HepG2 (cell line): ENCODE measurements at regions not wholly inside any gene's neighbourhood (a gene's known extent, or its start where the extent isn't known, plus 50 kb on each side); places are given as distances from the start of the nearest gene placed in this dataset.

Source experiments
- CEBPB ChIP-seq: IDR thresholded peaks from 2 replicates; pipeline ENCODE4 v1.6.1; 2011; ENCODE audit warnings: low read depth, low read length, improper control_type of control experiment, borderline replicate concordance
- FOXJ3 ChIP-seq: sonication (generic); formaldehyde crosslinking; IDR thresholded peaks from 2 replicates; pipeline ENCODE4 v1.4.0; 2020; ENCODE audit warnings: missing genetic modification reagents, mild to moderate bottlenecking, borderline replicate concordance
- HDAC1 ChIP-seq: sonication (generic); formaldehyde crosslinking; IDR thresholded peaks from 2 replicates; pipeline ENCODE4 v1.5.1; 2020; ENCODE audit warnings: mild to moderate bottlenecking, missing genetic modification reagents
- MAFG ChIP-seq: sonication (generic); formaldehyde crosslinking; IDR thresholded peaks from 2 replicates; pipeline ENCODE4 v1.5.1; 2020; ENCODE audit warnings: mild to moderate bottlenecking, missing genetic modification reagents
- NFYB ChIP-seq: sonication (generic); formaldehyde crosslinking; IDR thresholded peaks from 2 replicates; pipeline ENCODE4 v1.4.0; 2020; ENCODE audit warnings: missing genetic modification reagents
- POLR2AphosphoS5 ChIP-seq: IDR thresholded peaks from 2 replicates; pipeline ENCODE4 v1.6.1; 2012; ENCODE audit warnings: low read depth, low read length
- RFX5 ChIP-seq: IDR thresholded peaks from 2 replicates; pipeline ENCODE4 v1.6.1; 2011; ENCODE audit warnings: low read depth, low read length, improper control_type of control experiment
- RNF2 ChIP-seq: fragments of 450-650 bp; conservative IDR thresholded peaks from 2 replicates; pipeline ENCODE4 v1.6.1; 2016; ENCODE audit warnings: low read depth
- TCF7 ChIP-seq: sonication (generic); IDR thresholded peaks from 2 replicates; pipeline ENCODE4 v1.6.1; 2016; ENCODE audit warnings: antibody characterized with exemption, low read depth
- ZNF207 ChIP-seq: fragments of 450-650 bp; IDR thresholded peaks from 2 replicates; pipeline ENCODE4 v1.6.1; 2016; ENCODE audit warnings: antibody characterized with exemption, borderline replicate concordance
- TF ChIP-seq, protein P1 (sequence below): IDR thresholded peaks from 2 replicates; pipeline ENCODE4 v1.6.1; 2016; ENCODE audit warnings: missing compliant biosample characterization, missing genetic modification reagents, borderline replicate concordance
- TF ChIP-seq, protein P2 (sequence below): sonication (generic); formaldehyde crosslinking; IDR thresholded peaks from 2 replicates; pipeline ENCODE4 v1.4.0; 2020; ENCODE audit warnings: mild to moderate bottlenecking, low read depth, missing genetic modification reagents

DNA sequence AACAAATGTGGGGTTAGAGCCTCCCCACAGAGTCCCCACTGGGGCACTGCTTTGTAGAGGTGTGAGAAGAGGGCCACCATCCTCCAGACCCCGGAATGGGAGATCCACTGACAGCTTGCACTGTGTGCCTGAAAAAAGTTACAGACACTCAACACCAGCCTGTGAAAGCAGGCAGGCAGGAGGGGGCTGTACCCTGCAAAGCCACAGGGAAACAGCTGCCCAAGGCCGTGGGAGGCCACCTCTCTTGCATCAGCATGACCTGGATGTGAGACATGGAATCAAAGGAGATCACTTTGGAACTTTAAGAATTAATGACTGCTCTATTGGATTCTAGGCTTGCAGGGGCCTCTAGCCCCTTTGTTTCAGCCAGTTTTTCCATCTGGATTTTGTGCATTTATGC lies 782.3 kb downstream of the BRINP1 start:
- TF ChIP-seq RNF2 (no peak), POLR2AphosphoS5 (no peak), MAFG (CRISPR knock-in tag) (no peak), NFYB (CRISPR knock-in tag) (no peak), FOXJ3 (CRISPR knock-in tag) (no peak), HDAC1 (no peak), CEBPB (no peak), RFX5 (no peak), TCF7 (no peak), ZNF207 (no peak)
- TF ChIP-seq, protein P1, sequence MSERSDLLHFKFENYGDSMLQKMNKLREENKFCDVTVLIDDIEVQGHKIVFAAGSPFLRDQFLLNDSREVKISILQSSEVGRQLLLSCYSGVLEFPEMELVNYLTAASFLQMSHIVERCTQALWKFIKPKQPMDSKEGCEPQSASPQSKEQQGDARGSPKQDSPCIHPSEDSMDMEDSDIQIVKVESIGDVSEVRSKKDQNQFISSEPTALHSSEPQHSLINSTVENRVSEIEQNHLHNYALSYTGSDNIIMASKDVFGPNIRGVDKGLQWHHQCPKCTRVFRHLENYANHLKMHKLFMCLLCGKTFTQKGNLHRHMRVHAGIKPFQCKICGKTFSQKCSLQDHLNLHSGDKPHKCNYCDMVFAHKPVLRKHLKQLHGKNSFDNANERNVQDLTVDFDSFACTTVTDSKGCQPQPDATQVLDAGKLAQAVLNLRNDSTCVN (CRISPR knock-in tag), result no peak
- TF ChIP-seq, protein P2, sequence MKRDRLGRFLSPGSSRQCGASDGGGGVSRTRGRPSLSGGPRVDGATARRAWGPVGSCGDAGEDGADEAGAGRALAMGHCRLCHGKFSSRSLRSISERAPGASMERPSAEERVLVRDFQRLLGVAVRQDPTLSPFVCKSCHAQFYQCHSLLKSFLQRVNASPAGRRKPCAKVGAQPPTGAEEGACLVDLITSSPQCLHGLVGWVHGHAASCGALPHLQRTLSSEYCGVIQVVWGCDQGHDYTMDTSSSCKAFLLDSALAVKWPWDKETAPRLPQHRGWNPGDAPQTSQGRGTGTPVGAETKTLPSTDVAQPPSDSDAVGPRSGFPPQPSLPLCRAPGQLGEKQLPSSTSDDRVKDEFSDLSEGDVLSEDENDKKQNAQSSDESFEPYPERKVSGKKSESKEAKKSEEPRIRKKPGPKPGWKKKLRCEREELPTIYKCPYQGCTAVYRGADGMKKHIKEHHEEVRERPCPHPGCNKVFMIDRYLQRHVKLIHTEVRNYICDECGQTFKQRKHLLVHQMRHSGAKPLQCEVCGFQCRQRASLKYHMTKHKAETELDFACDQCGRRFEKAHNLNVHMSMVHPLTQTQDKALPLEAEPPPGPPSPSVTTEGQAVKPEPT (CRISPR knock-in tag), result no peak
